Mesenchymal stem cell (in vitro differentiated cells and primary cell): ENCODE measurements at regions not wholly inside any gene's neighbourhood (a gene's known extent, or its start where the extent isn't known, plus 50 kb on each side); places are given as distances from the start of the nearest gene placed in this dataset.
"Not testable (repeated sequence)": the region's sequence is repeated elsewhere in the genome, so short reads cannot be mapped to it uniquely, and the experiment has no call there.

Experiments used
- DNase-seq: peaks from one replicate; pipeline ENCODE4 v3.0.0-alpha.2; 2013
- H2AFZ ChIP-seq: one replicate; pipeline ENCODE4 v1.6.1; 2013; ENCODE audit warnings: low read depth, mild to moderate bottlenecking, control low read depth, inconsistent platforms, low read length, moderate library complexity
- H2AK5ac ChIP-seq: 2 replicates; pipeline ENCODE4 v1.6.1; 2013; ENCODE audit warnings: low read length, moderate library complexity, mild to moderate bottlenecking, inconsistent platforms; ENCODE audit not compliant: severe bottlenecking
- H2BK120ac ChIP-seq: one replicate; pipeline ENCODE4 v1.6.1; 2013; ENCODE audit warnings: low read depth, mild to moderate bottlenecking, inconsistent platforms, low read length, moderate library complexity
- H2BK12ac ChIP-seq, 2 experiments: one replicate each; pipeline ENCODE4 v1.6.1; 2013; ENCODE audit warnings: inconsistent platforms in 2 of 2, low read length in 2 of 2, mild to moderate bottlenecking in 2 of 2, moderate library complexity in 2 of 2, control low read depth in 1 of 2
- H2BK15ac ChIP-seq: one replicate; pipeline ENCODE4 v1.6.1; 2013; ENCODE audit warnings: mild to moderate bottlenecking, low read depth, inconsistent platforms; ENCODE audit not compliant: poor library complexity, severe bottlenecking
- H2BK5ac ChIP-seq: 2 replicates; pipeline ENCODE4 v1.6.1; 2013; ENCODE audit warnings: low read depth, mild to moderate bottlenecking, low read length, control low read depth, inconsistent platforms; ENCODE audit not compliant: poor library complexity, severe bottlenecking
- H3K14ac ChIP-seq, 2 experiments: one replicate each; pipeline ENCODE4 v1.6.1; 2013; ENCODE audit warnings: inconsistent platforms in 2 of 2, low read length in 2 of 2, control low read depth in 1 of 2, mild to moderate bottlenecking in 1 of 2, moderate library complexity in 1 of 2
- H3K18ac ChIP-seq, 2 experiments: one replicate each; pipeline ENCODE4 v1.6.1; 2013; ENCODE audit warnings: inconsistent platforms in 2 of 2, low read length in 2 of 2, control low read depth in 1 of 2, low read depth in 1 of 2, mild to moderate bottlenecking in 1 of 2
- H3K23ac ChIP-seq, 2 experiments: one replicate each; pipeline ENCODE4 v1.6.1; 2013; ENCODE audit warnings: inconsistent platforms in 2 of 2, low read length in 2 of 2, mild to moderate bottlenecking in 2 of 2, moderate library complexity in 2 of 2, control low read depth in 1 of 2
- H3K27ac ChIP-seq: 2 replicates; pipeline ENCODE4 v1.5.1; 2013; ENCODE audit warnings: mild to moderate bottlenecking, moderate library complexity, low read length, control low read depth, inconsistent platforms; ENCODE audit not compliant: poor library complexity, severe bottlenecking
- H3K27me3 ChIP-seq, 2 experiments: 2 replicates each; pipeline versions ENCODE4 v1.6.1 to v1.7.0; 2013; ENCODE audit warnings: low read length in 2 of 2, mild to moderate bottlenecking in 2 of 2, moderate library complexity in 2 of 2, control low read depth in 1 of 2, inconsistent platforms in 1 of 2; ENCODE audit not compliant: control insufficient read depth in 1 of 2, insufficient read depth in 1 of 2
- H3K36me3 ChIP-seq, 2 experiments: 2 replicates each; pipeline versions ENCODE4 v1.6.1 to v1.7.0; 2013; ENCODE audit warnings: low read length in 2 of 2, control low read depth in 1 of 2, inconsistent platforms in 1 of 2, low read depth in 1 of 2, mild to moderate bottlenecking in 1 of 2; ENCODE audit not compliant: insufficient read depth in 2 of 2, control insufficient read depth in 1 of 2
- H3K4ac ChIP-seq, 2 experiments: one replicate each; pipeline ENCODE4 v1.6.1; 2013; ENCODE audit warnings: inconsistent platforms in 2 of 2, low read length in 2 of 2, mild to moderate bottlenecking in 2 of 2, moderate library complexity in 2 of 2, control low read depth in 1 of 2, low read depth in 1 of 2
- H3K4me1 ChIP-seq: 2 replicates; pipeline ENCODE4 v1.6.1; 2013; ENCODE audit warnings: low read depth, low read length, control low read depth; ENCODE audit not compliant: control insufficient read depth, insufficient read depth
- H3K4me2 ChIP-seq: 2 replicates; pipeline ENCODE4 v1.6.1; 2013; ENCODE audit warnings: low read length, mild to moderate bottlenecking, inconsistent platforms; ENCODE audit not compliant: poor library complexity, severe bottlenecking
- H3K4me3 ChIP-seq, 2 experiments: 2 replicates each; pipeline versions ENCODE4 v1.5.1 to v1.7.0; 2013; ENCODE audit warnings: low read length in 2 of 2, mild to moderate bottlenecking in 2 of 2, control low read depth in 1 of 2, low read depth in 1 of 2; ENCODE audit not compliant: insufficient read depth in 1 of 2
- H3K79me1 ChIP-seq: replicated peaks from 2 replicates; pipeline ENCODE4 v1.6.1; 2013; ENCODE audit warnings: mild to moderate bottlenecking, control low read depth, low read length, inconsistent platforms; ENCODE audit not compliant: poor library complexity, severe bottlenecking
- H3K9ac ChIP-seq: 2 replicates; pipeline ENCODE4 v1.7.0; 2013; ENCODE audit warnings: mild to moderate bottlenecking, low read length, moderate library complexity
- H3K9me3 ChIP-seq: 2 replicates; pipeline ENCODE4 v1.7.0; 2013; ENCODE audit warnings: mild to moderate bottlenecking, low read length; ENCODE audit not compliant: control insufficient read depth
- H4K8ac ChIP-seq: one replicate; pipeline ENCODE4 v1.6.1; 2013; ENCODE audit warnings: inconsistent platforms, mild to moderate bottlenecking, low read length, moderate library complexity
- H4K91ac ChIP-seq: one replicate; pipeline ENCODE4 v1.6.1; 2013; ENCODE audit warnings: mild to moderate bottlenecking, low read length, inconsistent platforms
- WGBS: methylation state at CpG from one replicate; pipeline ENCODE4 v1.1.7; 2013; ENCODE audit warnings: mixed read lengths; 5-methylcytosine and 5-hydroxymethylcytosine counted together

DNA sequence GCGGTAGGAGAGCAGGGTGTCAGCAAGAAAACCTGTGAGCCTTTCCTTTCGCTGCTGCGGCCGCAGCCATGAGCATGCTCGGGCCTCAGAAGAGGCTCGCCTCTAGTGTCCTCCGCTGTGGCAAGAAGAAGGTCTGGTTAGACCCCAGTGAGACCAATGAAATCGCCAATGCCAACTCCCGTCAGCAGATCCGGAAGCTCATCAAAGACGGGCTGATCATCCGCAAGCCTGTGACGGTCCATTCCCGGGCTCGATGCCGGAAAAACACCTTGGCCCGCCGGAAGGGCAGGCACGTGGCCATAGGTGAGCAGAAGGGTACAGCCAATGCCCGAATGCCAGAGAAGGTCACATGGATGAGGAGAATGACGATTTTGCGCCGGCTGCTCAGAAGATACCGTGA, 57.8 kb upstream of the N4BP3 start:
- not testable (repeated sequence) for H2BK15ac ChIP-seq, H3K9me3 ChIP-seq, H3K4me2 ChIP-seq, H2BK12ac ChIP-seq, H3K4ac ChIP-seq, H4K91ac ChIP-seq, H3K18ac ChIP-seq, H3K9ac ChIP-seq, H3K4me3 ChIP-seq, H3K14ac ChIP-seq, H3K27ac ChIP-seq, H2AFZ ChIP-seq, H2BK120ac ChIP-seq, DNase-seq, H2BK5ac ChIP-seq, H3K79me1 ChIP-seq, H3K36me3 ChIP-seq, H3K23ac ChIP-seq, H2AK5ac ChIP-seq, H3K4me1 ChIP-seq, H4K8ac ChIP-seq
- peaks cover 0 to 19% of the 10 kb centered on the region in 2 experiments for H3K27me3 ChIP-seq
- WGBS: 92% methylated on average over 24 of the region's 24 CpGs

DNA sequence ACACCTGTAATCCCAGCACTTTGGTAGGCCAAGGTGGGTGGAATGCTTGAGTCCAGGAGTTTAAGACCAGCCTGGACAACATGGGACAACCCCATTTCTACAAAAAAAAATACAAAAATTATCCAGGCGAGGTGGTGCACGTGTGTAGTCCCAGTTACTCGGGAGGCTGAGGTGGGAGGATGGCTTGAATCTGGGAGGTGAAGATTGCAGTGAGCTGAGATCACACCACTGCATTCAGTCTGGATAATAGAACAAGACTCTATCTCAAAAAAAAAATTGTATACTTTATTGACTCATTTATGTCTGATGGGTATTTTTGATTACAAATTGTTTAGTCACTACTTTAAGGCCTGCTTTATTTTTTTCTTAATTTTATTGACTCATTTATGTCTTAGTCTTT, 56.0 kb upstream of the PROP1 start:
- H3K9me3 ChIP-seq, H2BK5ac ChIP-seq, H3K27me3 ChIP-seq, H3K18ac ChIP-seq, H2BK120ac ChIP-seq, H4K91ac ChIP-seq, H3K23ac ChIP-seq, H3K36me3 ChIP-seq, H2BK12ac ChIP-seq, H2BK15ac ChIP-seq, H2AFZ ChIP-seq, H3K9ac ChIP-seq, H3K4me3 ChIP-seq, H2AK5ac ChIP-seq, H3K27ac ChIP-seq, H3K79me1 ChIP-seq, H4K8ac ChIP-seq, H3K4me1 ChIP-seq, H3K4me2 ChIP-seq, H3K14ac ChIP-seq, H3K4ac ChIP-seq, DNase-seq: not testable (repeated sequence)
- no CpG with 5 or more reads among the region's 3 CpGs for WGBS

DNA sequence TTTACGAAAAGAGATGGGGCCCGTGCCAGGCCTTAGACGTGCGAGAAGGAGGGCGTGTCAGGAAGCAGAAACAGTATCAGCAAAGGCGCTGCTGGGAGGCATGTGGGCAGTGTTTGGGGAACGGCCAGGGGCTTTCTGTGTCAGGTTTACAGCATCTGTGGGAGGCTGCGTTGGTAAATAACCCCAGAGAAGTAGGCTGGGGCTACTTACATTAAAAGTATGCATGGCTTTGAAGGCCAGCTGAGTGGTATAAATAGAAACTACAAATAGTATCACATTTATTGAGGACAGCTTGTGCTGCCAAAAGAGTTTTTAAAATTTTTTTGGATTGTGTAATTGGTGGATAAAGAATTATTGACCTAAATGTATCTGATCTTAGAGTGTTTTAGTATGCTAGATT, 54.8 kb upstream of the PROP1 start:
- not testable (repeated sequence) for H4K91ac ChIP-seq, H3K14ac ChIP-seq, H2AFZ ChIP-seq, H2BK5ac ChIP-seq, H3K27ac ChIP-seq, H3K23ac ChIP-seq, H2AK5ac ChIP-seq, H3K27me3 ChIP-seq, H3K4me1 ChIP-seq, H3K36me3 ChIP-seq, H2BK120ac ChIP-seq, H3K4ac ChIP-seq, H3K18ac ChIP-seq, H3K4me3 ChIP-seq, H2BK15ac ChIP-seq, H3K79me1 ChIP-seq, H4K8ac ChIP-seq, H3K9ac ChIP-seq, DNase-seq, H3K4me2 ChIP-seq, H2BK12ac ChIP-seq, H3K9me3 ChIP-seq
- no CpG with 5 or more reads among the region's 8 CpGs for WGBS

DNA sequence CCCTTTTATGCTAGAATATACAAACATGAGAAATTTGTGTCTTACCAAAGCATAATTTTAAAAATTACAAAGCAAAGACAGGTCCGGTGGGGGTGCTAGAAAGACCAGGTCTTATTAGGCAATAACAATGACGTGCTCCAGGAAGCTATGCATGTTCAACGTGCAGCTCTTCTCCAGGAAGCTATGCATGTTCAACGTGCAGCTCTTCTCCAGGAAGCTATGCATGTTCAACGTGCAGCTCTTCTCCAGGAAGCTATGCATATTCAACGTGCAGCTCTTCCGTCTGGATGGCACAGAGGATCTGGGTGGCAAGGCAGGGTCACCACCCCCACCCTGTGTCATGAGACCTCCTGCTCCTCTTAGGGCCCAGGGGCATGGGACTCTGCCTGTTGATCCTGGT, 51.9 kb upstream of the PROP1 start:
- not testable (repeated sequence) for H2AK5ac ChIP-seq, H3K4me3 ChIP-seq, H3K4ac ChIP-seq, H3K9me3 ChIP-seq, H4K8ac ChIP-seq, H3K27ac ChIP-seq, H3K18ac ChIP-seq, H4K91ac ChIP-seq, H2AFZ ChIP-seq, H3K4me1 ChIP-seq, H3K79me1 ChIP-seq, H2BK5ac ChIP-seq, H3K9ac ChIP-seq, DNase-seq, H3K27me3 ChIP-seq, H3K23ac ChIP-seq, H2BK12ac ChIP-seq, H3K36me3 ChIP-seq, H3K4me2 ChIP-seq, H2BK15ac ChIP-seq, H2BK120ac ChIP-seq, H3K14ac ChIP-seq
- no CpG with 5 or more reads among the region's 7 CpGs for WGBS
